Common myeloid progenitor, CD34-positive (primary cell): ENCODE measurements at regions not wholly inside any gene's neighbourhood (a gene's known extent, or its start where the extent isn't known, plus 50 kb on each side); places are given as distances from the start of the nearest gene placed in this dataset.

ENCODE experiments used
- CTCF ChIA-PET: fragments of 350-600 bp; sonication (Branson Sonifier 250); formaldehyde crosslinking; loops from one replicate; lab custom pipeline; 2021; ENCODE audit warnings: antibody characterized with exemption; lab: Charles Lee
- POLR2A ChIA-PET: fragments of 350-600 bp; sonication (Branson Sonifier 250); formaldehyde crosslinking; loops from one replicate; lab custom pipeline; 2021; ENCODE audit warnings: antibody characterized with exemption; lab: Charles Lee
- DNase-seq, 3 donors: peaks; one replicate each; pipeline versions ENCODE4 v3.0.0 to v3.0.0-alpha.2; 2013
- H3K27ac ChIP-seq, 2 experiments: 1 replicate in 1 of 2; 2 replicates in 1 of 2; pipeline ENCODE4 v1.7.0; 2013; ENCODE audit warnings: inconsistent platforms in 2 of 2, low read length in 2 of 2, mild to moderate bottlenecking in 2 of 2, low read depth in 1 of 2, moderate library complexity in 1 of 2; ENCODE audit not compliant: severe bottlenecking in 2 of 2, insufficient read depth in 1 of 2, poor library complexity in 1 of 2
- H3K27me3 ChIP-seq, 5 experiments: replicated peaks in 2 of 5; 1 replicate in 3 of 5; 2 replicates in 2 of 5; pipeline versions ENCODE4 v1.6.1 to v1.7.0; 2013; ENCODE audit warnings: low read length in 4 of 5, mild to moderate bottlenecking in 2 of 5, moderate library complexity in 2 of 5, inconsistent platforms in 1 of 5; ENCODE audit not compliant: insufficient read depth in 5 of 5, control insufficient read depth in 4 of 5
- H3K36me3 ChIP-seq, 4 experiments: 1 replicate in 2 of 4; 2 replicates in 2 of 4; pipeline versions ENCODE4 v1.6.1 to v1.7.0; 2013; ENCODE audit warnings: low read length in 3 of 4, control low read depth in 1 of 4, mild to moderate bottlenecking in 1 of 4; ENCODE audit not compliant: control insufficient read depth in 4 of 4, insufficient read depth in 4 of 4
- H3K4me1 ChIP-seq, 4 experiments: 1 replicate in 3 of 4; 2 replicates in 1 of 4; pipeline versions ENCODE4 v1.6.1 to v1.7.1; 2013; ENCODE audit warnings: low read length in 3 of 4, mild to moderate bottlenecking in 3 of 4, control low read depth in 1 of 4, inconsistent platforms in 1 of 4, moderate library complexity in 1 of 4; ENCODE audit not compliant: control insufficient read depth in 4 of 4, insufficient read depth in 4 of 4; ENCODE audit errors: control extremely low read depth in 1 of 4
- H3K4me3 ChIP-seq, 7 experiments: 1 replicate in 4 of 7; 2 replicates in 3 of 7; pipeline versions ENCODE4 v1.5.1 to v1.7.0; 2013; ENCODE audit warnings: mild to moderate bottlenecking in 7 of 7, low read length in 6 of 7, moderate library complexity in 6 of 7, inconsistent platforms in 2 of 7, low read depth in 2 of 7, control low read depth in 1 of 7; ENCODE audit not compliant: insufficient read depth in 4 of 7, control insufficient read depth in 1 of 7; ENCODE audit errors: extremely low read depth in 1 of 7
- H3K9me3 ChIP-seq, 5 experiments: 1 replicate in 4 of 5; 2 replicates in 1 of 5; pipeline versions ENCODE4 v1.6.1 to v1.7.1; 2013; ENCODE audit warnings: low read length in 4 of 5, mild to moderate bottlenecking in 2 of 5, inconsistent platforms in 1 of 5, low read depth in 1 of 5, moderate library complexity in 1 of 5; ENCODE audit not compliant: control insufficient read depth in 4 of 5, insufficient read depth in 2 of 5; ENCODE audit errors: control extremely low read depth in 1 of 5
- WGBS: methylation state at CpG from one replicate; pipeline ENCODE4 v1.1.5; 2013; ENCODE audit not compliant: insufficient coverage; 5-methylcytosine and 5-hydroxymethylcytosine counted together

DNA sequence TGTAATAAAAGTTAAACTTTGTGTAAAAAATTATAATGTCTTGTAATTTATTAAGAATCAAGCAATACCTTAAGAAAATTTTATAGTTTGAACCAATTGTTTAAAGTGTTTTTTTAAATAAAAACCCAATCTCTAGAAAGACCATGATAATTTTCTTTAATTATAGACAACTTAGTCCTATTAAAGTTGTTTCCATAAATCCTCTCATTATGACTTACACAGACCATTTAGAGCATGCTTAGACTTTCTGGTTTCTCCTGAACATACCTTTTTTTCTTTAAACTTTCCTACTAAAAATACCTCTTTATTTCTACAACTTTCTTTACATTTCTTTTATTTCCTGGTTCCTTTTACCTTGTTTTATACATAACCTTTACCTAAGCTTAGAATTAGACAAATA, 837.4 kb downstream of the PCDH19 start:
- no peak overlapping the region for H3K27ac ChIP-seq
- ChIA-PET POLR2A (no interaction called here), CTCF (no interaction called here)
- no peak for DNase-seq
- H3K4me1 ChIP-seq: no peaks in the 10 kb centered on the region
- no peaks in the 10 kb centered on the region for H3K27me3 ChIP-seq
- no peak overlapping the region for H3K4me3 ChIP-seq
- H3K9me3 ChIP-seq: no peaks in the 10 kb centered on the region
- no peaks in the 10 kb centered on the region for H3K36me3 ChIP-seq

DNA sequence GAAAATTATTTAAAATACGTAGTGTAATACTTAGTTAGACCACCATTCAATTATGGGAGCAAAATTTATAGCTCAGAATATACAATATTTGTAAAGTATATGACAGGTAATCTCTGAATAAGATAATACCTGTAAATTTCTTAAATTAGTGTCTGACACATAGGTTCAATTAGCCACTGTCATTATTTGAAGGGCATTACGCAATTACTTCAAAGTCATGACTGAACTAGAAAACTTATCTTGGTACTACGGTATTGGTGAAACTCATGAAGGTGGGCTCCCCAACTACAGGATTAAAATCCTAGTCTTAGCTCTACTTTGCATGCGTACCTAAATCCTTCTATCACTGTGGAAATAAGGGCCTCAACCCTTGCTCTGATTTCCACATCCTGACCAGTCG, 860.7 kb downstream of the PCDH19 start:
- DNase-seq: no peak
- POLR2A ChIA-PET: no interaction called here
- no peak overlapping the region for H3K27ac ChIP-seq

DNA sequence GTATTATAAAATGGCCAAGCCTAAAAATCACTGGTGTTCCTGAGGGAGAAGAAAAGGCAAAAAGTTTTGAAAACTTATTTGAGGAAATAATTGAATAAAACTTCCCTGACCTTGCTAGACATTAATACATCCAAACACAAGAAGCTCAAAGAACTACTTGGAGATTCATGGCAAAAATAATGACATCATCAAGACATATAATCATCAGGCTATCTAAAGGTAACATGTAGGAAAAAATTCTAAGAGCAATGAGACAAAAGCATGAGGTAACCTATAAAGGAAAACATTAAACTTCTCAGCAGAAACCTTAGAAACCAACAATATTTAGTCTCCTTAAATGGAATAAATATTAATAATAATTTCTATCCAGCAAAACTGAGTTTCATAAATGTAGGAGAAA, 887.6 kb downstream of the PCDH19 start:
- H3K4me1 ChIP-seq: no peaks in the 10 kb centered on the region
- no peaks in the 10 kb centered on the region for H3K27me3 ChIP-seq
- H3K9me3 ChIP-seq: no peaks in the 10 kb centered on the region
- no peak overlapping the region for H3K4me3 ChIP-seq
- ChIA-PET POLR2A (no interaction called here), CTCF (no interaction called here)
- no peak for DNase-seq
- H3K36me3 ChIP-seq: no peaks in the 10 kb centered on the region
- H3K27ac ChIP-seq: no peak overlapping the region

More for the DNA sequence above, 860.7 kb downstream of the PCDH19 start:
- H3K36me3 ChIP-seq: no peaks in the 10 kb centered on the region
- 100% methylated on average over 2 of the region's 5 CpGs for WGBS
- no peaks in the 10 kb centered on the region for H3K27me3 ChIP-seq
- no peaks in the 10 kb centered on the region for H3K9me3 ChIP-seq
- no peak overlapping the region for H3K4me3 ChIP-seq
- CTCF ChIA-PET: no interaction called here
- no peaks in the 10 kb centered on the region for H3K4me1 ChIP-seq

DNA sequence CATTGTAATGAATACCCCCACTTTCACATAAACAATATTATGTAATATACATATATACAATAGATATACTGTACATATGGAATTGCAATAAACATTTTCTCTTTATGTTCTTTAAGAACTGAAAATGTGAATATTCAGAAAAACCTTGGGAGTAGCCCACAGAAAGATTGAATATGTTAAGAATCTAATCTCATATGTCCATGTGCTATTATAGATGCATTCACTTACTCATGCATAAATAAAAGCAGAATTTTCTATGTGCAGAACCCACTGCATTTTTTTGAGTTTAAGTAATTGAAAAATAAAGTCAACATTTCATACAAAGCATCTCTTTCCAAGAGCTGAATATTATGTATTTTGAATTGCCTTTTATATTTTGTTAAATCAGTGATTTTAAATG, 902.3 kb downstream of the PCDH19 start:
- Histone ChIP-seq H3K9me3 (no peaks in the 10 kb centered on the region), H3K36me3 (no peaks in the 10 kb centered on the region), H3K27ac (no peak overlapping the region), H3K4me3 (no peak overlapping the region), H3K27me3 (no peaks in the 10 kb centered on the region), H3K4me1 (no peaks in the 10 kb centered on the region)
- no peak for DNase-seq
- ChIA-PET CTCF (no interaction called here), POLR2A (no interaction called here)

DNA sequence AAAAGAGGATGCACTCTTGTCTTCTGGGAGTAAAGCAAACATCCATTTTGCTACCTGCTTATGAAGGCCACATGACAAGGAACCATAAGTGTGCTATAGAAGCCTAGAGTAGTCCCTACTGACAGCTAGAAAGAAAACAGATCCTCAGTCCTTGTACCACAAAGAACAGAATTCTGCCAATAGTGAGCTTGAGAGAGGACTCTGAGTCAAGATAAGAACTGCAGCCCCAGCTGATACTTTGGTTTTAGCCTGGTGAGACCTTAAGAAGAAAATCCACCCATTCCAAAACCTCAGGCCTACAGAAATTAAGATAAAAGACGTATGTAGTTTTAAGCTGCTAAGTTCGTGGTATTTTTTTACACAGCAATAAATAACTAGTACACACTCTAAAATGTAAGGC, 914.6 kb downstream of the PCDH19 start:
- CTCF ChIA-PET: no interaction called here
- POLR2A ChIA-PET: no interaction called here

DNA sequence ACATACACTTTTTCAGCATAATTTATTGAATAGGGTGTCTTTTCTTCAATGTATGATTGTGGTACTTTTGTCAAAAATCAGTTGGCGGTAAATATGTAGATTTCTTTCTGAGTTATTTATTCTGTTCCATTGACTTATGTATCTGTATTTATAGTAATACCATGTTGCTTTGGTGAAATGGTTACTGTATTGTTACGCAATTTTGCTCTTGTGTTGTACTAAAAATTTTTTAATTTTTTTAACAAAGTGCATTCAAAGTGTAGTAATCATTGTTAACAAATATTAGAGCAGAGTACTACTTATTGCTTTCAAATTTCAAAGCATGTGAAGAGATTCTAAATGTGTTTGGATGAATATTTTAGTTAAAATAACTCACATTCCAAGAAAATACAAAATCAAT, 915.4 kb downstream of the PCDH19 start:
- Histone ChIP-seq H3K36me3 (no peaks in the 10 kb centered on the region), H3K4me1 (no peaks in the 10 kb centered on the region), H3K27ac (no peak overlapping the region), H3K4me3 (no peak overlapping the region), H3K27me3 (no peaks in the 10 kb centered on the region), H3K9me3 (peaks cover 0 to 5% (median 2%) of the 10 kb centered on the region in 5 experiments)
- CTCF ChIA-PET: no interaction called here
- WGBS: no CpG with 5 or more reads among the region's 2 CpGs
- POLR2A ChIA-PET: no interaction called here
- no peak for DNase-seq

More for the DNA sequence above, 914.6 kb downstream of the PCDH19 start:
- no peaks in the 10 kb centered on the region for H3K27me3 ChIP-seq
- peaks cover 0 to 5% (median 2%) of the 10 kb centered on the region in 5 experiments for H3K9me3 ChIP-seq
- DNase-seq: no peak
- WGBS: 93% methylated on average over 2 of the region's 2 CpGs
- H3K4me1 ChIP-seq: no peaks in the 10 kb centered on the region
- H3K4me3 ChIP-seq: no peak overlapping the region
- no peak overlapping the region for H3K27ac ChIP-seq
- H3K36me3 ChIP-seq: no peaks in the 10 kb centered on the region

DNA sequence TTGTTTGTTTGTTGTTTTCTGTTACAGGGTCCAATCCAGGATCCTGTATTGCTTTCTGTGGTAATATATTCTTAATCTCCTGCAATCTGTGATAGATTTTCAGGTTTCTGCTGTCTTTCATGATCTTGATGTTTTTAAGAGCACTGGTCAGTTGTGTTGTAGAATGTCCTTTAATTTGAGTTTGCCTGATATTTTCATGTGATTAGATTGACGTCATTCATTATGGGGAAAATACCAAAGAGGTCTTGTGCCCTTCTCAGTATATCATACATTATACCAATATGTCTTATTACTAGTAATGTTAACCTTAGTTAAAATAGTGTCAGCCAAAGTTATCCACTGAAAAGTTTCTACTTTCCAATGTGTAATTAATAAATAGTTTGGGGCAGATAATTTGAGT, 929.3 kb downstream of the PCDH19 start:
- H3K4me3 ChIP-seq: no peak overlapping the region
- no peak for DNase-seq
- POLR2A ChIA-PET: no interaction called here
- CTCF ChIA-PET: no interaction called here
- no peaks in the 10 kb centered on the region for H3K9me3 ChIP-seq
- WGBS: no CpG with 5 or more reads among the region's 1 CpG
- H3K27ac ChIP-seq: no peak overlapping the region
- H3K36me3 ChIP-seq: no peaks in the 10 kb centered on the region
- no peaks in the 10 kb centered on the region for H3K27me3 ChIP-seq
- H3K4me1 ChIP-seq: no peaks in the 10 kb centered on the region

DNA sequence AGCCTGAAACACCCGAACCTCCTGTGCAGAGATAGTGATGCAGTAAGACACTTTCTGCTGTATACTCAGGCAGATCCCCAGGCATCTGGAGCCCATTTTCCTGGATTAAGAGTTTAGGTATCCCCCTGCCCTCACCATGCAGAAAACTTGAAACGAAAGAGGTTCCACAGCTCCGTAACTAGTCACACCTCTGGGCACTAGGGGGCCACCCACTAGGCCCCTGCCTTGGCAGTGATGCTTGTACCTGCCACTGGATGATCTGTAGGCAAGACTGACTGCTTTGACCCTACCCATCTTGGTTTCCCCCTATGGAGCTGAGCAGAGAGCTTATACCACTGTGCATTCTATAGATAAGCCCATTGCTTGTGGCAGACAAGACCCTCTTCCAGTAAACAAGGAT, 940.6 kb downstream of the PCDH19 start:
- WGBS: 67% methylated on average over 3 of the region's 3 CpGs
- H3K36me3 ChIP-seq: no peaks in the 10 kb centered on the region
- H3K9me3 ChIP-seq: no peaks in the 10 kb centered on the region
- H3K27ac ChIP-seq: no peak overlapping the region
- no peak overlapping the region for H3K4me3 ChIP-seq
- CTCF ChIA-PET: no interaction called here
- POLR2A ChIA-PET: no interaction called here
- H3K27me3 ChIP-seq: no peaks in the 10 kb centered on the region
- DNase-seq: no peak
- H3K4me1 ChIP-seq: no peaks in the 10 kb centered on the region
